ENCODE measurements at regions not wholly inside any gene's neighbourhood (a gene's known extent, or its start where the extent isn't known, plus 50 kb on each side); places are given as distances from the start of the nearest gene placed in this dataset.

DNA sequence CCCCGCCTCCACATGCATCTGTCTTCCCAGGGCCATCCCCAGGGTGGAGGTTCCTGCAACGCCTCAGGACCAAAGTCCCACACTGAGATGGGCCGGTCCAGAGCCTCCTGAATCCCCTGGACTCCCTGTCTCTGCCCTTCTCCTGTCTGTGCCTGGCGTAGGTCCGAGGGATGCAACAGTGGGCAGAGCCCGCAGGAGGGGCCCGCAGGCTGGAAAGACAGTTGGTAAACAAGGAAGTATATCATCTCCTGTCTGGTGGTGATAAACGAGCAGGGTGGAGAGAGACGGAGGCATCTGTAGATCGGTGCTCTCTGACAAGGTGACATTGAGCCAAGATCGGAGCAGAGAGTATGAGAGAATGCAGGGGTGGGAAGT lies 72.6 kb upstream of the RAB6C start:
- no peak for DNase-seq
- Histone ChIP-seq H3K36me3 (ENCODE audit: low read depth, missing control alignments) (no peaks in the 10 kb centered on the region), H3K27me3 (no peaks in the 10 kb centered on the region), H3K4me3 (no peak overlapping the region), H3K27ac (no peak overlapping the region), H3K9me3 (no peaks in the 10 kb centered on the region), H3K4me1 (no peaks in the 10 kb centered on the region)
- intact Hi-C loops (cut with DNase I; ENCODE audit: low total_unique reads) = no loop called here
- TF ChIP-seq, protein P1, sequence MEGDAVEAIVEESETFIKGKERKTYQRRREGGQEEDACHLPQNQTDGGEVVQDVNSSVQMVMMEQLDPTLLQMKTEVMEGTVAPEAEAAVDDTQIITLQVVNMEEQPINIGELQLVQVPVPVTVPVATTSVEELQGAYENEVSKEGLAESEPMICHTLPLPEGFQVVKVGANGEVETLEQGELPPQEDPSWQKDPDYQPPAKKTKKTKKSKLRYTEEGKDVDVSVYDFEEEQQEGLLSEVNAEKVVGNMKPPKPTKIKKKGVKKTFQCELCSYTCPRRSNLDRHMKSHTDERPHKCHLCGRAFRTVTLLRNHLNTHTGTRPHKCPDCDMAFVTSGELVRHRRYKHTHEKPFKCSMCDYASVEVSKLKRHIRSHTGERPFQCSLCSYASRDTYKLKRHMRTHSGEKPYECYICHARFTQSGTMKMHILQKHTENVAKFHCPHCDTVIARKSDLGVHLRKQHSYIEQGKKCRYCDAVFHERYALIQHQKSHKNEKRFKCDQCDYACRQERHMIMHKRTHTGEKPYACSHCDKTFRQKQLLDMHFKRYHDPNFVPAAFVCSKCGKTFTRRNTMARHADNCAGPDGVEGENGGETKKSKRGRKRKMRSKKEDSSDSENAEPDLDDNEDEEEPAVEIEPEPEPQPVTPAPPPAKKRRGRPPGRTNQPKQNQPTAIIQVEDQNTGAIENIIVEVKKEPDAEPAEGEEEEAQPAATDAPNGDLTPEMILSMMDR (IDR thresholded peaks at IDR 0.05) = no peak
- TF ChIP-seq POLR2A (IDR thresholded peaks at IDR 0.05) = no peak
- 45 to 51% methylated on average over 9 to 11 of the region's 11 CpGs for WGBS, 2 donors

GRCh38 chr2:129907256-129907998 lies 72.0 kb upstream of the RAB6C start:
- H3K9me3 ChIP-seq = no peaks in the 10 kb centered on the region

DNA sequence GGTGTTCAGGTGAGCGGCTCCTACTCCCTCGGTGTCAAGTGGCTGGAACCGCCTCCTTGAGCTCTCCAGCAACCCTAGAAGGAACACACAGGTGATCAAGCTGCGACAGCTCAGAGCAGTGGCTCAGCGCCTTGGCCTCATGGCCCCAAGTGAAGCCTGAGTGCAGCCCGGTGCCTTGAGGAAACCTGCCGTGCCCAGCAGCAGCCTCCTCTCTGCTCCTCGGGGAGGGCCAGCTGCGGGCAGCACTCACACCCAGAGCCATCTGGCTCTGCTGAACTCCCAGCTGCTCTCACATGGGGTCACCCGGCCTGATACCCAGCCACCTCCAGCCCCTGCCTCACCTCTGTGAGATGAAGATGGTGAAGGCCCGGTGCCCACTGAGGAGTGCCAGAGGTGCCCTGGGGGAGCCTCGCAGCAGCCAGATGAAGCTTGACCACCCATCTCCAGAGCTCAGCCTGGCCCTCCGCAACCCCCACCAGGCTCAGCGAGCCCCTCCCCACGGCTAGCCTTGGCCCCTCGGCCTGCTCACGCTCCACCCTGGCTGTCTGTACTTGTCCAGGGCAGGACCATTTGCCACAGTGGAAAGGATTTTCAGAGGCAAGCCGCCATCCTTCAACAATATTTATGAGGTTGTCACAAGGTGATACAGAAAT lies 70.6 kb upstream of the RAB6C start:
- TF ChIP-seq, protein P1 (IDR thresholded peaks at IDR 0.05) = no peak
- no peak for TF ChIP-seq POLR2A (IDR thresholded peaks at IDR 0.05)
- no peaks in the 10 kb centered on the region for H3K9me3 ChIP-seq
- no peak overlapping the region for H3K4me3 ChIP-seq
- no peaks in the 10 kb centered on the region for H3K36me3 ChIP-seq (ENCODE audit: low read depth, missing control alignments)
- DNase-seq = no peak
- no peak overlapping the region for H3K27ac ChIP-seq
- no peaks in the 10 kb centered on the region for H3K4me1 ChIP-seq
- WGBS, 2 donors = 82 to 87% methylated on average over 8 to 18 of the region's 18 CpGs
- intact Hi-C loops (cut with DNase I; ENCODE audit: low total_unique reads) = no loop called here
- H3K27me3 ChIP-seq = no peaks in the 10 kb centered on the region

More at GRCh38 chr2:129907256-129907998, 72.0 kb upstream of the RAB6C start:
- H3K36me3 ChIP-seq (ENCODE audit: low read depth, missing control alignments) = no peaks in the 10 kb centered on the region
- H3K4me1 ChIP-seq = no peaks in the 10 kb centered on the region
- intact Hi-C loops (cut with DNase I; ENCODE audit: low total_unique reads) = no loop called here
- no peak for DNase-seq
- 71 to 80% methylated on average over 6 to 13 of the region's 13 CpGs for WGBS, 2 donors
- no peak overlapping the region for H3K4me3 ChIP-seq
- no peak for TF ChIP-seq POLR2A (IDR thresholded peaks at IDR 0.05)
- TF ChIP-seq, protein P1 (IDR thresholded peaks at IDR 0.05) = no peak
- no peaks in the 10 kb centered on the region for H3K27me3 ChIP-seq
- no peak overlapping the region for H3K27ac ChIP-seq

DNA sequence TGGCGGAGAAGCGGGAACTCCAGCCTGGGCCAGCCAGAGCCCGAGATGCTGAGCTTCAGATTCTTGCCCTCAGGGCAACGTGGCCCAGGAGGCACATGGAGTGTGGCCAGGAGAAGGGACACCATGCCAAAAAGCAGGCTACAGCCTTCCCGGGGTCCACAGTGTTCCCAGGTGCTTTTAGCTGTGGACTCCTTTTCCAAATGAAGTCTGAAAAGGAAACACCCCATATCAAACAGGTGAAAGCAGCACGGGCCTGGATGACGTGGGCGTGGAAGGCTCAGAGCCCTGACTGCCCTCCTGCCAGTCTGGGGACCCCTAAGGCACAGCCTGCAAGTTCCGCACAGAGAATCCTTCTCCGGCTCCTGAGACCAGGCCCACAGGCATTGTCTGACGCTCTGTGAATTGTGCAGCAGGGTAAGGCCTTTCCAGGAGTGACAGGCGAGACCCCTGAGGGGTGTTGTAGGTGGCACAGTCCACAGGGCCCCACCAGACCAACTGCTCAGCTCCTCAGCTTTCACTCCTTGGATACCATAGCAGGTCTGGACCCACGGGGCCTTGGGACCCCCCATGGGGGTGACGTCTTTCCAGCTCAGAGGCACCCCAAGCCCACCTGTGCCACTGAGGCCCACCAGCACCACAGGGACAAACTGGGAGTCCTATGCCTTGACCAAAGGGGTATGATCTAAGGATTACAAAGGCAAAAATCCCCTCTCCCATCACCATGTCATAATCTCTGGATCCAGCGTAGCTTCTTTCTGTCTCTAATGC lies 69.6 kb upstream of the RAB6C start:
- no peak for DNase-seq
- 89 to 97% methylated on average over 10 to 15 of the region's 15 CpGs for WGBS, 2 donors

More for the DNA sequence above, 69.6 kb upstream of the RAB6C start:
- H3K4me3 ChIP-seq = no peak overlapping the region
- no peak overlapping the region for H3K27ac ChIP-seq
- H3K4me1 ChIP-seq = no peaks in the 10 kb centered on the region
- no peaks in the 10 kb centered on the region for H3K9me3 ChIP-seq
- no peaks in the 10 kb centered on the region for H3K36me3 ChIP-seq (ENCODE audit: low read depth, missing control alignments)
- H3K27me3 ChIP-seq = no peaks in the 10 kb centered on the region
- intact Hi-C loops (cut with DNase I; ENCODE audit: low total_unique reads) = no loop called here
- TF ChIP-seq, protein P1 (IDR thresholded peaks at IDR 0.05) = no peak
- TF ChIP-seq POLR2A (IDR thresholded peaks at IDR 0.05) = no peak

Measured in testis (tissue), 2 donors.